GM12878 (cell line): ENCODE measurements at regions not wholly inside any gene's neighbourhood (a gene's known extent, or its start where the extent isn't known, plus 50 kb on each side); places are given as distances from the start of the nearest gene placed in this dataset.
A peak's percentile ranks its signal among the peaks of the same experiment; 100 is the strongest.

Source experiments
- ATAC-seq: fragments of 200-7000 bp; cut with Tn5 transposase; 3 replicates; pipeline ENCODE4 v1.9.1; 2020; ENCODE audit warnings: mild to moderate bottlenecking, moderate library complexity
- BruUV-seq: library from RNA; stranded (reverse); fragments of 400-500 nt; replicated peaks from 2 replicates; lab custom pipeline; 2021; lab: Mats Ljungman, UMichigan
- CTCF ChIA-PET: fragments of 300-600 bp; sonication (Branson Sonifier 250); formaldehyde crosslinking; extraction: SDS; loops from one replicate; lab custom pipeline; 2021; ENCODE audit warnings: inconsistent platforms; lab: Yijun Ruan, JAX
- POLR2A ChIA-PET: fragments of 350-600 bp; formaldehyde crosslinking; extraction: SDS; loops from one replicate; lab custom pipeline; 2021; ENCODE audit warnings: inconsistent platforms; lab: Charles Lee
- RAD21 ChIA-PET: fragments of 300-600 bp; sonication (Branson Sonifier 250); formaldehyde crosslinking; loops from one replicate; lab custom pipeline; 2023; ENCODE audit warnings: antibody characterized with exemption; ENCODE audit not compliant: unreplicated experiment; lab: Charles Lee
- SMC1A ChIA-PET: fragments of 300-600 bp; sonication (Branson Sonifier 250); formaldehyde crosslinking; loops from one replicate; lab custom pipeline; 2023; ENCODE audit not compliant: unreplicated experiment, uncharacterized antibody; lab: Charles Lee
- DNase-seq: peaks from one replicate; pipeline ENCODE4 v3.0.0-alpha.2; 2011; ENCODE audit warnings: low read depth, low spot score
- FAIRE-seq: peaks from 3 replicates; lab custom pipeline; 2011; peaks lifted over from hg19 to GRCh38; lab: Jason Lieb, UNC
- H2AFZ ChIP-seq: 2 replicates; pipeline ENCODE4 v1.6.0; 2011; ENCODE audit warnings: low read depth, low read length, control low read depth; ENCODE audit not compliant: control insufficient read depth
- H3K27ac ChIP-seq: 2 replicates; pipeline ENCODE4 v1.5.1; 2011; ENCODE audit warnings: control low read depth; ENCODE audit not compliant: control insufficient read depth, insufficient read depth
- H3K27me3 ChIP-seq, 2 experiments: replicated peaks in 1 of 2; 2 replicates each; pipeline versions ENCODE4 v1.6.0 to v1.6.1; 2011; ENCODE audit warnings: low read length in 1 of 2; ENCODE audit not compliant: control insufficient read depth in 2 of 2, insufficient read depth in 2 of 2
- H3K36me3 ChIP-seq, 2 experiments: 2 replicates each; pipeline ENCODE4 v1.5.1; 2011; ENCODE audit warnings: low read length in 1 of 2; ENCODE audit not compliant: control insufficient read depth in 2 of 2, insufficient read depth in 2 of 2
- H3K4me1 ChIP-seq: 2 replicates; pipeline ENCODE4 v1.6.1; 2011; ENCODE audit warnings: mild to moderate bottlenecking, low read length, moderate library complexity, mixed read lengths; ENCODE audit not compliant: control insufficient read depth, insufficient read depth
- H3K4me2 ChIP-seq: 2 replicates; pipeline ENCODE4 v1.6.0; 2011; ENCODE audit warnings: control low read depth; ENCODE audit not compliant: control insufficient read depth, insufficient read depth
- H3K4me3 ChIP-seq: fragments of 200-600 bp; sonication (generic); 2 replicates; pipeline ENCODE4 v1.5.1; 2016
- H3K79me2 ChIP-seq: 2 replicates; pipeline ENCODE4 v1.6.0; 2011; ENCODE audit warnings: low read length; ENCODE audit not compliant: control insufficient read depth, insufficient read depth
- H3K9ac ChIP-seq: 2 replicates; pipeline ENCODE4 v1.8.0; 2011; ENCODE audit warnings: low read length, control low read depth, mixed read lengths; ENCODE audit not compliant: control insufficient read depth, insufficient read depth
- H3K9me3 ChIP-seq: replicated peaks from 3 replicates; pipeline ENCODE4 v1.5.1; 2011; ENCODE audit warnings: mild to moderate bottlenecking, low read length; ENCODE audit not compliant: control insufficient read depth, insufficient read depth
- H4K20me1 ChIP-seq: 2 replicates; pipeline ENCODE4 v1.6.0; 2011; ENCODE audit not compliant: control insufficient read depth, insufficient read depth
- CBFB ChIP-seq: IDR thresholded peaks from 2 replicates; pipeline ENCODE4 v1.6.1; 2016; ENCODE audit warnings: antibody characterized with exemption, low read depth
- FOXK2 ChIP-seq: fragments of 450-650 bp; IDR thresholded peaks from 2 replicates; pipeline ENCODE4 v1.6.1; 2017; ENCODE audit warnings: mild to moderate bottlenecking, moderate library complexity
- JUNB ChIP-seq: IDR thresholded peaks from 2 replicates; pipeline ENCODE4 v1.6.1; 2016; ENCODE audit warnings: antibody characterized with exemption, mild to moderate bottlenecking
- NRF1 ChIP-seq: conservative IDR thresholded peaks from 2 replicates; pipeline ENCODE4 v1.6.1; 2011; ENCODE audit warnings: mild to moderate bottlenecking, low read depth, low read length, improper control_type of control experiment
- PAX5 ChIP-seq: IDR thresholded peaks from 2 replicates; pipeline ENCODE4 v1.6.1; 2011; ENCODE audit warnings: low read depth, low read length, borderline replicate concordance
- TARDBP ChIP-seq: IDR thresholded peaks from 2 replicates; pipeline ENCODE4 v1.6.1; 2016; ENCODE audit warnings: borderline replicate concordance
- YBX1 ChIP-seq: fragments of 450-650 bp; IDR thresholded peaks from 2 replicates; pipeline ENCODE4 v1.6.1; 2016; ENCODE audit warnings: antibody characterized with exemption
- YY1 ChIP-seq: IDR thresholded peaks from 2 replicates; pipeline ENCODE4 v1.6.1; 2011; ENCODE audit warnings: low read depth, mild to moderate bottlenecking, low read length
- WGBS: methylation state at CpG from one replicate; pipeline ENCODE4 v1.1.6; 2016; ENCODE audit warnings: low lambda C conversion rate; ENCODE audit not compliant: insufficient replicate concordance, insufficient coverage; ENCODE audit errors: missing lambda C conversion rate; 5-methylcytosine and 5-hydroxymethylcytosine counted together
- in situ Hi-C: fragments of 300-500 bp; cut with MboI; formaldehyde crosslinking; loops from 9 replicates; pipeline ENCODE4 v1.14.3; 2018; ENCODE audit warnings: mixed read lengths
- intact Hi-C: fragments of 100-400 bp; cut with micrococcal nuclease; formaldehyde crosslinking; loops from one replicate; pipeline ENCODE4 v1.14.2; 2022; ENCODE audit not compliant: unreplicated experiment
- TF ChIP-seq, protein P1 (sequence below): IDR thresholded peaks from 2 replicates; pipeline ENCODE4 v1.6.1; 2012; ENCODE audit warnings: mild to moderate bottlenecking, low read depth, low read length
- TF ChIP-seq, protein P2 (sequence below): fragments of 450-650 bp; IDR thresholded peaks from 2 replicates; pipeline ENCODE4 v1.6.1; 2017; ENCODE audit warnings: mild to moderate bottlenecking, moderate library complexity
- TF ChIP-seq, protein P3 (sequence below): fragments of 450-650 bp; formaldehyde crosslinking; IDR thresholded peaks from 2 replicates; pipeline ENCODE4 v1.4.0; 2020; ENCODE audit warnings: mild to moderate bottlenecking, moderate library complexity
- TF ChIP-seq, protein P4 (sequence below): IDR thresholded peaks from 2 replicates; pipeline ENCODE4 v1.6.1; 2011; ENCODE audit warnings: low read depth, mild to moderate bottlenecking, low read length, moderate library complexity, borderline replicate concordance; ENCODE audit errors: extremely low read depth

DNA sequence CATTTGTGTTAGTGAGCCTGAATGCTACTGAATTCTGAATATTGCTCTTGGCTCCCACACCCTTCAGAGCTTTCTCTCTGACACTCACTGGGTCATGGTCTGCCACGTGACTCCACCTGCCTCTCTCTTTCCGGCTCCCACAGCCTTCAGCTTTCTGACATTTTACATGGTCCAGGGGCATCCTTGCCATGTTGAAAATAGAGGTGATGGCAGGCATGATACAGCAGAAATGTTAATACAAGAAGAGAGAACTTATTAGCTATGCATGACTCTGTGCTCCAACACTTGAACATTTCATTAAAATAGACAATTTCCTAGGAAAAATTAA lies 90.3 kb upstream of the CLDN5 start (continued):
- TF ChIP-seq, protein P1, sequence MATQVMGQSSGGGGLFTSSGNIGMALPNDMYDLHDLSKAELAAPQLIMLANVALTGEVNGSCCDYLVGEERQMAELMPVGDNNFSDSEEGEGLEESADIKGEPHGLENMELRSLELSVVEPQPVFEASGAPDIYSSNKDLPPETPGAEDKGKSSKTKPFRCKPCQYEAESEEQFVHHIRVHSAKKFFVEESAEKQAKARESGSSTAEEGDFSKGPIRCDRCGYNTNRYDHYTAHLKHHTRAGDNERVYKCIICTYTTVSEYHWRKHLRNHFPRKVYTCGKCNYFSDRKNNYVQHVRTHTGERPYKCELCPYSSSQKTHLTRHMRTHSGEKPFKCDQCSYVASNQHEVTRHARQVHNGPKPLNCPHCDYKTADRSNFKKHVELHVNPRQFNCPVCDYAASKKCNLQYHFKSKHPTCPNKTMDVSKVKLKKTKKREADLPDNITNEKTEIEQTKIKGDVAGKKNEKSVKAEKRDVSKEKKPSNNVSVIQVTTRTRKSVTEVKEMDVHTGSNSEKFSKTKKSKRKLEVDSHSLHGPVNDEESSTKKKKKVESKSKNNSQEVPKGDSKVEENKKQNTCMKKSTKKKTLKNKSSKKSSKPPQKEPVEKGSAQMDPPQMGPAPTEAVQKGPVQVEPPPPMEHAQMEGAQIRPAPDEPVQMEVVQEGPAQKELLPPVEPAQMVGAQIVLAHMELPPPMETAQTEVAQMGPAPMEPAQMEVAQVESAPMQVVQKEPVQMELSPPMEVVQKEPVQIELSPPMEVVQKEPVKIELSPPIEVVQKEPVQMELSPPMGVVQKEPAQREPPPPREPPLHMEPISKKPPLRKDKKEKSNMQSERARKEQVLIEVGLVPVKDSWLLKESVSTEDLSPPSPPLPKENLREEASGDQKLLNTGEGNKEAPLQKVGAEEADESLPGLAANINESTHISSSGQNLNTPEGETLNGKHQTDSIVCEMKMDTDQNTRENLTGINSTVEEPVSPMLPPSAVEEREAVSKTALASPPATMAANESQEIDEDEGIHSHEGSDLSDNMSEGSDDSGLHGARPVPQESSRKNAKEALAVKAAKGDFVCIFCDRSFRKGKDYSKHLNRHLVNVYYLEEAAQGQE, result no peak
- no peak for TF ChIP-seq FOXK2
- no peak for TF ChIP-seq CBFB
- TF ChIP-seq, protein P2, sequence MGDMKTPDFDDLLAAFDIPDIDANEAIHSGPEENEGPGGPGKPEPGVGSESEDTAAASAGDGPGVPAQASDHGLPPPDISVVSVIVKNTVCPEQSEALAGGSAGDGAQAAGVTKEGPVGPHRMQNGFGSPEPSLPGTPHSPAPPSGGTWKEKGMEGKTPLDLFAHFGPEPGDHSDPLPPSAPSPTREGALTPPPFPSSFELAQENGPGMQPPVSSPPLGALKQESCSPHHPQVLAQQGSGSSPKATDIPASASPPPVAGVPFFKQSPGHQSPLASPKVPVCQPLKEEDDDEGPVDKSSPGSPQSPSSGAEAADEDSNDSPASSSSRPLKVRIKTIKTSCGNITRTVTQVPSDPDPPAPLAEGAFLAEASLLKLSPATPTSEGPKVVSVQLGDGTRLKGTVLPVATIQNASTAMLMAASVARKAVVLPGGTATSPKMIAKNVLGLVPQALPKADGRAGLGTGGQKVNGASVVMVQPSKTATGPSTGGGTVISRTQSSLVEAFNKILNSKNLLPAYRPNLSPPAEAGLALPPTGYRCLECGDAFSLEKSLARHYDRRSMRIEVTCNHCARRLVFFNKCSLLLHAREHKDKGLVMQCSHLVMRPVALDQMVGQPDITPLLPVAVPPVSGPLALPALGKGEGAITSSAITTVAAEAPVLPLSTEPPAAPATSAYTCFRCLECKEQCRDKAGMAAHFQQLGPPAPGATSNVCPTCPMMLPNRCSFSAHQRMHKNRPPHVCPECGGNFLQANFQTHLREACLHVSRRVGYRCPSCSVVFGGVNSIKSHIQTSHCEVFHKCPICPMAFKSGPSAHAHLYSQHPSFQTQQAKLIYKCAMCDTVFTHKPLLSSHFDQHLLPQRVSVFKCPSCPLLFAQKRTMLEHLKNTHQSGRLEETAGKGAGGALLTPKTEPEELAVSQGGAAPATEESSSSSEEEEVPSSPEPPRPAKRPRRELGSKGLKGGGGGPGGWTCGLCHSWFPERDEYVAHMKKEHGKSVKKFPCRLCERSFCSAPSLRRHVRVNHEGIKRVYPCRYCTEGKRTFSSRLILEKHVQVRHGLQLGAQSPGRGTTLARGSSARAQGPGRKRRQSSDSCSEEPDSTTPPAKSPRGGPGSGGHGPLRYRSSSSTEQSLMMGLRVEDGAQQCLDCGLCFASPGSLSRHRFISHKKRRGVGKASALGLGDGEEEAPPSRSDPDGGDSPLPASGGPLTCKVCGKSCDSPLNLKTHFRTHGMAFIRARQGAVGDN, result no peak

DNA sequence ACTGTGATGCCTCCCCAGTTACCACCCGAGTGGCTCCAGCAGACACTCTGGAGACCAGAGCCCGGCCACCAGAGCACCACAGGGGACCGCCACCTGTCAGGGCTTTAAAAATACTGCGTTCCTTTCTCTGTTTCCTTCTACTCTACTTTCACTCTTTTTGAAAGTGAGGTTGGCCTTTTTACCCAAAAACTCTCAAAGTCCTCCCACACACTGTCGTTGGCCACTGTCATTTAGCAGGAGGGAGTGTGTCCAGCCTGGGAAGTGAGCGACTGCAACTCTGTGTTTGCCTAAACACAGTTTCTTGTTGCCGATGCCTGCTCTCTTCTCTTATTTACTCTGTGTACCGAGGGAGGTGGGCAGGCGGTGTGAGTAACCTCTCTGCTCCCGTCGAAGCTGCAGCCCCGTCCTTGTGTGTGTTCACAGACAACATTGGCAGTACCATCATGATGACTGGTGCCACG lies 90.8 kb upstream of the CLDN5 start:
- in situ Hi-C loops (no loop called here), intact Hi-C loops (no loop called here)
- Histone ChIP-seq H3K9ac (no peak overlapping the region), H3K9me3 (no peaks in the 10 kb centered on the region), H3K4me3 (0 out of 2 replicates have a peak overlapping the region, but pooled peaks have one; percentile 9), H3K4me1 (peaks cover 44% of the 10 kb centered on the region), H4K20me1 (no peaks in the 10 kb centered on the region), H2AFZ (no peak overlapping the region), H3K79me2 (no peaks in the 10 kb centered on the region), H3K36me3 (no peaks in the 10 kb centered on the region), H3K27ac (no peak overlapping the region), H3K4me2 (peak overlapping the region; percentile 34; the same call in 1 of the 2 replicates), H3K27me3 (no peaks in the 10 kb centered on the region)
- ATAC-seq (peak; percentile 56), FAIRE-seq (no peak), DNase-seq (no peak)
- SMC1A ChIA-PET, result no interaction called here
- POLR2A ChIA-PET, result no interaction called here
- CTCF ChIA-PET, result interaction anchor here (1.1 kb wide), 1 partner anchor 87 kb away, joined by 4 read pairs; no protein-coding TSS in a partner anchor
- RAD21 ChIA-PET, result interaction anchor here (0.5 kb wide), 1 partner anchor 15 kb away, joined by 3 read pairs; no protein-coding TSS in a partner anchor
- 30% methylated on average over 13 of the region's 13 CpGs for WGBS
- no TSS peak for BruUV-seq
- TF ChIP-seq PAX5 (no peak), NRF1 (no peak), YBX1 (no peak), TARDBP (no peak), YY1 (no peak), JUNB (no peak)
- TF ChIP-seq, protein P3, sequence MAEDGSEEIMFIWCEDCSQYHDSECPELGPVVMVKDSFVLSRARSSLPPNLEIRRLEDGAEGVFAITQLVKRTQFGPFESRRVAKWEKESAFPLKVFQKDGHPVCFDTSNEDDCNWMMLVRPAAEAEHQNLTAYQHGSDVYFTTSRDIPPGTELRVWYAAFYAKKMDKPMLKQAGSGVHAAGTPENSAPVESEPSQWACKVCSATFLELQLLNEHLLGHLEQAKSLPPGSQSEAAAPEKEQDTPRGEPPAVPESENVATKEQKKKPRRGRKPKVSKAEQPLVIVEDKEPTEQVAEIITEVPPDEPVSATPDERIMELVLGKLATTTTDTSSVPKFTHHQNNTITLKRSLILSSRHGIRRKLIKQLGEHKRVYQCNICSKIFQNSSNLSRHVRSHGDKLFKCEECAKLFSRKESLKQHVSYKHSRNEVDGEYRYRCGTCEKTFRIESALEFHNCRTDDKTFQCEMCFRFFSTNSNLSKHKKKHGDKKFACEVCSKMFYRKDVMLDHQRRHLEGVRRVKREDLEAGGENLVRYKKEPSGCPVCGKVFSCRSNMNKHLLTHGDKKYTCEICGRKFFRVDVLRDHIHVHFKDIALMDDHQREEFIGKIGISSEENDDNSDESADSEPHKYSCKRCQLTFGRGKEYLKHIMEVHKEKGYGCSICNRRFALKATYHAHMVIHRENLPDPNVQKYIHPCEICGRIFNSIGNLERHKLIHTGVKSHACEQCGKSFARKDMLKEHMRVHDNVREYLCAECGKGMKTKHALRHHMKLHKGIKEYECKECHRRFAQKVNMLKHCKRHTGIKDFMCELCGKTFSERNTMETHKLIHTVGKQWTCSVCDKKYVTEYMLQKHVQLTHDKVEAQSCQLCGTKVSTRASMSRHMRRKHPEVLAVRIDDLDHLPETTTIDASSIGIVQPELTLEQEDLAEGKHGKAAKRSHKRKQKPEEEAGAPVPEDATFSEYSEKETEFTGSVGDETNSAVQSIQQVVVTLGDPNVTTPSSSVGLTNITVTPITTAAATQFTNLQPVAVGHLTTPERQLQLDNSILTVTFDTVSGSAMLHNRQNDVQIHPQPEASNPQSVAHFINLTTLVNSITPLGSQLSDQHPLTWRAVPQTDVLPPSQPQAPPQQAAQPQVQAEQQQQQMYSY (CRISPR knock-in tag), result no peak
- TF ChIP-seq, protein P4, sequence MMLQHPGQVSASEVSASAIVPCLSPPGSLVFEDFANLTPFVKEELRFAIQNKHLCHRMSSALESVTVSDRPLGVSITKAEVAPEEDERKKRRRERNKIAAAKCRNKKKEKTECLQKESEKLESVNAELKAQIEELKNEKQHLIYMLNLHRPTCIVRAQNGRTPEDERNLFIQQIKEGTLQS, result no peak
